OCI-LY3 (cell line): ENCODE measurements at regions not wholly inside any gene's neighbourhood (a gene's known extent, or its start where the extent isn't known, plus 50 kb on each side); places are given as distances from the start of the nearest gene placed in this dataset.

Source experiments
- H2AFZ ChIP-seq: fragments of 200-600, 300-600 bp; shearing (Covaris generic); 2 replicates; pipeline ENCODE4 v1.6.0; 2014; ENCODE audit warnings: antibody characterized with exemption, low read depth, low read length
- H3K27ac ChIP-seq: fragments of 200-600, 300-600 bp; sonication (generic); 2 replicates; pipeline ENCODE4 v1.5.1; 2014; ENCODE audit warnings: mild to moderate bottlenecking, low read length, moderate library complexity, mixed read lengths
- H3K27me3 ChIP-seq: fragments of 200-600, 300-600 bp; sonication (generic); 2 replicates; pipeline ENCODE4 v1.6.1; 2014; ENCODE audit warnings: low read depth, low read length, mixed read lengths
- H3K36me3 ChIP-seq: fragments of 200-600, 300-600 bp; sonication (generic); replicated peaks from 2 replicates; pipeline ENCODE3; 2014; ENCODE audit warnings: low read depth, low read length, mixed read lengths
- H3K4me1 ChIP-seq: fragments of 300-600, 200-600 bp; sonication (generic); 2 replicates; pipeline ENCODE4 v1.6.1; 2014; ENCODE audit warnings: low read length, mixed read lengths
- H3K4me2 ChIP-seq: fragments of 200-600, 300-600 bp; sonication (generic); 2 replicates; pipeline ENCODE4 v1.6.1; 2014; ENCODE audit warnings: low read length, mixed read lengths
- H3K4me3 ChIP-seq: fragments of 300-600, 200-600 bp; sonication (generic); 2 replicates; pipeline ENCODE4 v1.5.1; 2014; ENCODE audit warnings: antibody characterized with exemption, mild to moderate bottlenecking, low read length, moderate library complexity
- H3K79me2 ChIP-seq: fragments of 300-600, 200-600 bp; shearing (Covaris generic); 2 replicates; pipeline ENCODE4 v1.6.1; 2014; ENCODE audit warnings: mild to moderate bottlenecking, low read length, mixed read lengths
- H3K9ac ChIP-seq: fragments of 300-600, 200-600 bp; shearing (Covaris generic); 2 replicates; pipeline ENCODE4 v1.6.0; 2014; ENCODE audit warnings: mild to moderate bottlenecking, low read length, moderate library complexity
- H3K9me3 ChIP-seq: fragments of 200-600, 300-600 bp; shearing (Covaris generic); 2 replicates; pipeline ENCODE4 v1.6.1; 2014; ENCODE audit warnings: low read length, mixed read lengths; ENCODE audit not compliant: insufficient read depth
- H4K20me1 ChIP-seq: fragments of 200-600, 300-600 bp; sonication (generic); 2 replicates; pipeline ENCODE4 v1.6.1; 2016; ENCODE audit warnings: low read length, mixed read lengths; ENCODE audit not compliant: insufficient read depth
- CTCF ChIP-seq: fragments of 200-600, 300-600 bp; sonication (generic); IDR thresholded peaks from 2 replicates; pipeline ENCODE4 v1.5.1; 2014; ENCODE audit warnings: antibody characterized with exemption, low read length, low read depth
- EZH2phosphoT487 ChIP-seq: fragments of 200-600 bp; shearing (Covaris generic); IDR thresholded peaks from 2 replicates; pipeline ENCODE4 v1.6.1; 2018; ENCODE audit warnings: antibody characterized with exemption, mixed run types, low read depth

DNA sequence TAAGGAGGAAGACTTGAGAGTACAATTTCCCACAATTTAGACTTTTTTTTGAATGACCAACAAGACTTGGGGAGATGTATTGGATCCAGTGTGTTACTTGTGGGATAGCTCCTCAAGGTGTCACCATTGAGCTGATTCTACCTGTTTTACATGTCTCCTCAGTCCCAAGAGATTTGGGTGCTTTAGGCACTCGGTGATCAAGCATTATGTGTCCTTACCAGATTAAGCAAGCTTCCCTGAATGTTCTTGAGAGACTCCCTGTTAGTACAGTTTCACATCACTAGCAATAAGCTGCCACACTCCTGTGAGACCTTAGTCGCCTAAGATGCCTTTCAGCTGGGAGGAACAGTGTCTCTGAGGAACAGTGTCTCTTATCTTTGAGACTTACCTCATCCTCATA lies 384.3 kb upstream of the SYT4 start:
- Histone ChIP-seq H3K4me2 (peak overlapping the region; percentile 67), H2AFZ (peak overlapping the region; percentile 79), H3K4me1 (peaks cover 4% of the 10 kb centered on the region; the same call in 1 of the 2 replicates), H3K4me3 (peak overlapping the region; percentile 59), H3K9me3 (no peaks in the 10 kb centered on the region), H3K9ac (peak overlapping the region; percentile 24), H3K27ac (no peak overlapping the region), H3K27me3 (no peaks in the 10 kb centered on the region), H4K20me1 (no peaks in the 10 kb centered on the region), H3K36me3 (no peaks in the 10 kb centered on the region), H3K79me2 (no peaks in the 10 kb centered on the region)
- peak; percentile 98 for TF ChIP-seq CTCF
- no peak for TF ChIP-seq EZH2phosphoT487

DNA sequence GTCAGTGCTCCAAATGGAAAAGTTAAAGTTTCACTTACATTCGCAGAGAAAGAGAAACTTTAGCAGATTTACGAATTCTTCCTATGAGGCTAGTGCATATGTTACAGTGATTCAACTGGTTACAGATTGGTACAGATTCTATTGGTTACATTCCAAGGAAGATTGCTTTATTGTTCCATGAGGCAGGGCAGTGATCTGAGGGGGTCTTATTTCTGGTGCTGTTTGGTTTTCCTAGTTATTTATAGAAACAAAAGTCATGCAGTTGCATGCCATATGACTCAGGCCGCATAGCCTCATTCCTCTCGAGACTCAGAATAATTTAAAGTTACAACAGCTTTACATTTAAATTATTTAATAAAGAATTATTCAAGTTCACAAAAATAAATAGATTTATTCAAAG lies 385.4 kb upstream of the SYT4 start:
- Histone ChIP-seq H3K4me1 (peaks cover 4% of the 10 kb centered on the region; the same call in 1 of the 2 replicates), H3K27me3 (no peaks in the 10 kb centered on the region), H3K9ac (no peak overlapping the region), H3K36me3 (no peaks in the 10 kb centered on the region), H3K4me2 (no peak overlapping the region), H3K4me3 (no peak overlapping the region), H3K27ac (no peak overlapping the region), H4K20me1 (no peaks in the 10 kb centered on the region), H3K79me2 (no peaks in the 10 kb centered on the region), H3K9me3 (no peaks in the 10 kb centered on the region), H2AFZ (no peak overlapping the region)
- TF ChIP-seq CTCF (no peak), EZH2phosphoT487 (no peak)

DNA sequence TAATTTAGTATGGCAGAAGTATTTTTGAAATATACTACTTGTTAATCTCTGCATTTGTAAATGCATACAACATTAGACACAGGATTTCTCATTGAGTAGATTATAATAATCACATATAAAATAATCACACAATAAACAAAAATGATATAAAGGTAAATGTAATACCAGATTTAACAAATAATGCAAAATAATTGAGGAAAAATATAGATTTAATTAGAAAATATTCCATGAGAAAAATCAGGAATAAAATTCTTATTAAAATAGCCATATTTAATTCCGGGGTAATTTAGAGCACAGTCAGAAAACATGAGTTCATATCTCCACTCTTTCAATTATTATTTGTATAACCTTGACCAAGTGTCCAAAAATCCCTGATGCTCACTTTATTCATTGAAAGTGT lies 385.9 kb upstream of the SYT4 start:
- Histone ChIP-seq H2AFZ (no peak overlapping the region), H3K9me3 (no peaks in the 10 kb centered on the region), H3K36me3 (no peaks in the 10 kb centered on the region), H4K20me1 (no peaks in the 10 kb centered on the region), H3K4me3 (no peak overlapping the region), H3K4me2 (no peak overlapping the region), H3K4me1 (peaks cover 4% of the 10 kb centered on the region; the same call in 1 of the 2 replicates), H3K9ac (no peak overlapping the region), H3K79me2 (no peaks in the 10 kb centered on the region), H3K27me3 (no peaks in the 10 kb centered on the region), H3K27ac (no peak overlapping the region)
- TF ChIP-seq EZH2phosphoT487 (no peak), CTCF (no peak)

DNA sequence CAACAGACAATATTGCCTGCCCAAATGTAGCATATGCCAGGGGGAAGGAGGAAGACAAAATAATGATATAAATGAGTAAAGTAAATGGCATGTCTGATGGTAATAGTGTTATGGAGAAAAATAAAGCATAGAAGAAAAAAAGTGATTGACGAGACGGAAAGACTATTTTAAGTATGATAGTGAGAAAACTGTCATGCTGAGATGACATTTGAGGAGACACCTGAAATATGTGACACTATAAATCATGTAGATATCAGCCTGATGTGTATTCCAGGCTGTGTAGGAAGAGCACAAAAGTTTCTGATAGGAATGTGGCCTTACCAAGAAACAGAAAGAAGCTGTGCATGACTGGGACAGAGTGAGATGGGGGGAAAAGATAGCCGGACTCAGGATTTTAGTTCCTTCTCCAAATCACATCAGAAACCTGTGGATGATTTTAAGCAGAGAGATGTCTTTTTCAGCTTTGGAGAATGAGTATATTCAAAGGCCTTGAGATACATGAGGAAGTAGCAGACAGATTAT lies 387.3 kb upstream of the SYT4 start:
- H3K4me1 ChIP-seq: peaks cover 4% of the 10 kb centered on the region; the same call in 1 of the 2 replicates
- H3K4me3 ChIP-seq: no peak overlapping the region
- H3K79me2 ChIP-seq: no peaks in the 10 kb centered on the region
- no peaks in the 10 kb centered on the region for H3K36me3 ChIP-seq
- H3K9ac ChIP-seq: no peak overlapping the region
- H4K20me1 ChIP-seq: no peaks in the 10 kb centered on the region
- TF ChIP-seq EZH2phosphoT487: no peak
- no peaks in the 10 kb centered on the region for H3K9me3 ChIP-seq
- no peak overlapping the region for H3K4me2 ChIP-seq
- H3K27ac ChIP-seq: no peak overlapping the region
- no peak overlapping the region for H2AFZ ChIP-seq
- H3K27me3 ChIP-seq: no peaks in the 10 kb centered on the region
